Subcutaneous abdominal adipose tissue (tissue), 5 donors: ENCODE measurements at regions not wholly inside any gene's neighbourhood (a gene's known extent, or its start where the extent isn't known, plus 50 kb on each side); places are given as distances from the start of the nearest gene placed in this dataset.

Source experiments
- H3K27ac ChIP-seq: one replicate; pipeline ENCODE4 v1.7.0; 2013; ENCODE audit warnings: low read depth, mild to moderate bottlenecking, inconsistent platforms, low read length, moderate library complexity
- H3K27me3 ChIP-seq, 5 donors: one replicate each; pipeline ENCODE4 v1.7.0; 2013; ENCODE audit warnings: low read length in 5 of 5, inconsistent platforms in 1 of 5; ENCODE audit not compliant: control insufficient read depth in 5 of 5, insufficient read depth in 4 of 5
- H3K36me3 ChIP-seq, 5 donors: one replicate each; pipeline ENCODE4 v1.7.0; 2013; ENCODE audit warnings: low read length in 5 of 5; ENCODE audit not compliant: control insufficient read depth in 5 of 5, insufficient read depth in 5 of 5
- H3K4me1 ChIP-seq, 5 donors: one replicate each; pipeline ENCODE4 v1.7.0; 2013; ENCODE audit warnings: low read length in 5 of 5, mild to moderate bottlenecking in 3 of 5, moderate library complexity in 1 of 5; ENCODE audit not compliant: control insufficient read depth in 5 of 5, insufficient read depth in 5 of 5
- H3K4me3 ChIP-seq, 5 donors: one replicate each; pipeline ENCODE4 v1.7.0; 2013; ENCODE audit warnings: low read length in 5 of 5, low read depth in 1 of 5
- H3K9ac ChIP-seq, 5 donors: one replicate each; pipeline ENCODE4 v1.7.0; 2013; ENCODE audit warnings: low read length in 5 of 5, mild to moderate bottlenecking in 4 of 5, moderate library complexity in 3 of 5
- H3K9me3 ChIP-seq, 5 donors: one replicate each; pipeline ENCODE4 v1.7.0; 2013; ENCODE audit warnings: low read length in 5 of 5; ENCODE audit not compliant: control insufficient read depth in 5 of 5
- donor health status: healthy.
- donor health status: healthy.
- donor health status: healthy.
- donor health status: healthy.
- donor health status: healthy.

DNA sequence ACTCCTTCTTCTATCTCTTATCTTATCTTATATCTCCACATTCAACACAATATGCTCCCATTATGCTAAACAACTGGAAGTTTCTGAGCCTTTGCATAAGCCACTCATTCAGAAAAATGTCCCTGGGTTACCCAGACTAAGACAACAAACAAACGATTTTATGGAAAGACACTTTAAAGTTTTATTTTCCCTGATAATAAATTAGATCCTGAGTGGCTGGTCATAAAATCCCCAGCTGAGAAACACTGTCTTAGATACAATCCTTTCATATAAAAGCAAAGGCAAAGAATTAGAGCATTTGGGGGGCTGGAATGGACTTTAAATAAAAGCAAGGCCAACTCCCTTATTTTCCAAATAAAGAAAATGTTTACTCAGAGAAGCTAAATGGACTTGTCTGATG lies 322.3 kb downstream of the GBE1 start:
- Histone ChIP-seq H3K27ac (no peak overlapping the region), H3K4me1 (peaks cover 2 to 12% (median 8%) of the 10 kb centered on the region in 5 donors), H3K9me3 (no peaks in the 10 kb centered on the region), H3K27me3 (no peaks in the 10 kb centered on the region), H3K9ac (no peak overlapping the region), H3K4me3 (no peak overlapping the region), H3K36me3 (no peaks in the 10 kb centered on the region)

DNA sequence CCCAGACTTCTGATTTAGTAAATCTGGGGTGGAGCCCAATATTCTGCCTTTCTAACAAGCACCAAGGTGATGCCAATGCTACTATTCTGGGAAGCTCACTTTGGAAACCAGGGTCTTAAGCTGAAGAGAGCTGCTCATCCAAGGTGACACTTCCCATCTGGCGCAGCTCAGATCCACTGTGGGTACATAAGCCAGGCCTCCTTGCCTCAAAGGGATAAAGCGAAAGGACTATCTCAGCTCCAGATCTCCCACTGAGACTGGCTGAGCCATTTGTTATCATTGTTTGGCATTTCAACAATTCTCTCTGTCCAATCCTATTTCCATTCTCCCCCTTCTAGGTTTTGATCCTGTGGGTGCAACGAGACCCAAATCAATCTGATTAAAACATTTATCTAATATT lies 323.8 kb downstream of the GBE1 start:
- Histone ChIP-seq H3K9ac (no peak overlapping the region), H3K4me1 (peaks cover 0 to under 1% (median 0%) of the 10 kb centered on the region in 5 donors), H3K27me3 (no peaks in the 10 kb centered on the region), H3K9me3 (no peaks in the 10 kb centered on the region), H3K36me3 (no peaks in the 10 kb centered on the region), H3K4me3 (no peak overlapping the region), H3K27ac (no peak overlapping the region)

DNA sequence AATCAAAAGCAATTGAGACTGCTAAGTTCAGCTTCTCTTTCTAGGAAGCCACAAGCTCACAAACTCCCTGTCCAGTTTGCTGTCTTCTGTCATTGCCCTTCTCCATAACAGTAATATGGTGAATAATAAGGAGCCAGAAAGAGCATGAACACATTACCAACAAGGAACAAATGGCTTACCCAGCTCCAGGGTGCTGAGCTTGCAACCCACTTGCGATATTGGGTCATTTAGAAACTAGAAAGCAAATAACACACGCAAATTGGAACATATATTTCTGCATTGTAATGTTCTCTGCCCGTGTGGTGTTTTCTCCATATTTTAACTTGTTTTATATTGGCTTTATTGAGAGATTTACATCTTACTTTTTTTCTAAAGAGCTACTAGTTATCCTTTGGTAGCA lies 325.3 kb downstream of the GBE1 start:
- H3K36me3 ChIP-seq = no peaks in the 10 kb centered on the region
- H3K27ac ChIP-seq = no peak overlapping the region
- H3K27me3 ChIP-seq = no peaks in the 10 kb centered on the region
- H3K4me3 ChIP-seq = no peak overlapping the region
- no peak overlapping the region for H3K9ac ChIP-seq
- H3K9me3 ChIP-seq = no peaks in the 10 kb centered on the region
- H3K4me1 ChIP-seq = no peaks in the 10 kb centered on the region

DNA sequence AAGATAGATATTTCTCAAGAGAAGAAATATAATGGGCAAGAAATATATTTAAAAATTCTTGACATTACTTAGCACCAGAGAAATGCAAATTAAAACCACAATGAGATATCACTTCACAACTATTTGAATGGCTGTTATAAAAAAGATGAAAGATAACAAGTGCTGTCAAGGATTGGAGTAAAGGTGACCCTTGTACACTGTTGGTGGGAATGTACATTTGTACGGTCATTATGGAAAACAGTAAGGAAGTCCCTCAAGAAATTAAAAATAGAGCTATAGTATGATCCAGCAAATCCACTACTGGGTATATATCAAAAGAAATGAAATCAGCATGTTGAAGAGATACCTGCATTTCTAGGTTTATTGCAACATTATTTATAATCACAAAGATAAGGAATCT lies 326.4 kb downstream of the GBE1 start:
- Histone ChIP-seq H3K4me3 (no peak overlapping the region), H3K9me3 (no peaks in the 10 kb centered on the region), H3K4me1 (no peaks in the 10 kb centered on the region)

DNA sequence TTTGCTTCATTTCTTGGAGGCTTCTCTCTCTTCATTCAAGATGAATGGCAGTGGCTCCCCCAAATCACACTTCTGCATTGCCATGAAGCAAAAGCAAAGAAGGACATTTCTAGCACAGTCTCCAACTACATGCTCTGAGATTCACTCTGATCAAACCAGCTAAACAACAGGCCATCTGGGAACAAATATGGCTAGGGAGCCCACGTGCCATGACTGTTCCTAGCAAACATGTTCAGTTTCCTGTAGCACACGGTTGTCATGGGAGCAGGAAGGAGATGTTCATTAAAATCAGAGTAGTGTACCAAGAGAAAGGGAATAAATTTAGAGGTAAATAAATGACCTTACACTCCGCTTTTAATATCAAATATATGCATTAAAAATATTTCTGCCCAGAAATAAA lies 327.3 kb downstream of the GBE1 start:
- Histone ChIP-seq H3K9ac (no peak overlapping the region), H3K36me3 (no peaks in the 10 kb centered on the region), H3K4me1 (no peaks in the 10 kb centered on the region), H3K27me3 (no peaks in the 10 kb centered on the region), H3K27ac (no peak overlapping the region), H3K4me3 (no peak overlapping the region), H3K9me3 (no peaks in the 10 kb centered on the region)

More for the DNA sequence above, 326.4 kb downstream of the GBE1 start:
- Histone ChIP-seq H3K27me3 (no peaks in the 10 kb centered on the region), H3K9ac (no peak overlapping the region), H3K27ac (no peak overlapping the region), H3K36me3 (no peaks in the 10 kb centered on the region)

DNA sequence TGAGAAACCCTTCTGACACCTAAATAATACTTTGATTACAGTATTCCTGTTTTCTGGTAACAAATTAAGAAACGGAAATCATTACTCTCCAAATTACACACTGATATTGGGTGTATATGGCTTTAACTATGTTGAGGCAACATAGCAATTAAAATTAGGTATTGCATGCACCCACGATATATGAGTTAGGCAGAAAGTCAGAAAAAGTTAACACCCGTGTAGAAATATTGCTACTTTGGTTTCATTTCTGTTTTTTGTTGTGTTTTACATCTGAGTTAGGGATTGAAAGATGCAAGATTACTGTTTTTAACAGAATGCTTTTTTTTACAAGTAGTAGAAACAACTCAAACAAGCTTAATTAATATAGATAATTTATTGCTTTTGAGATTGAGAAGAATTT lies 327.8 kb downstream of the GBE1 start:
- Histone ChIP-seq H3K27me3 (no peaks in the 10 kb centered on the region), H3K36me3 (no peaks in the 10 kb centered on the region), H3K4me3 (no peak overlapping the region), H3K9ac (no peak overlapping the region), H3K4me1 (no peaks in the 10 kb centered on the region), H3K27ac (no peak overlapping the region), H3K9me3 (no peaks in the 10 kb centered on the region)

DNA sequence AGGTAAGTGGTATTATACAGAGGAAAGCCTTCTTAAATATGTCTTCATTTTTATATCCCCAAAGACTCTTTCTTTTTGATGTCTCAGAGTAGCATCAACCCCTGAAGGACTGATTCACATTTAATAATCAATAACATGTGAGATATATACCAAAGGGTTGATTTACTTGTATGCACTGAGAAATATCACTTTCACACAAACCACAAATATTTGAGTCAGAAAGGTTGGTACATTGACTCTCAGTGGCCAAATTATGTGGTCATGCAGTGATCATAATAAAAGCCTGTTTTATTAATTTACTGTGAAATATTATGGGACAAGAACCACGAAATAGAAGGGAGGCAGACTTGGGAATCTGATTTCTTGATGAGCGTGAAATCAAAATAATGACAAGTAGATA lies 329.0 kb downstream of the GBE1 start:
- no peak overlapping the region for H3K4me3 ChIP-seq
- H3K4me1 ChIP-seq = no peaks in the 10 kb centered on the region
- no peak overlapping the region for H3K9ac ChIP-seq

DNA sequence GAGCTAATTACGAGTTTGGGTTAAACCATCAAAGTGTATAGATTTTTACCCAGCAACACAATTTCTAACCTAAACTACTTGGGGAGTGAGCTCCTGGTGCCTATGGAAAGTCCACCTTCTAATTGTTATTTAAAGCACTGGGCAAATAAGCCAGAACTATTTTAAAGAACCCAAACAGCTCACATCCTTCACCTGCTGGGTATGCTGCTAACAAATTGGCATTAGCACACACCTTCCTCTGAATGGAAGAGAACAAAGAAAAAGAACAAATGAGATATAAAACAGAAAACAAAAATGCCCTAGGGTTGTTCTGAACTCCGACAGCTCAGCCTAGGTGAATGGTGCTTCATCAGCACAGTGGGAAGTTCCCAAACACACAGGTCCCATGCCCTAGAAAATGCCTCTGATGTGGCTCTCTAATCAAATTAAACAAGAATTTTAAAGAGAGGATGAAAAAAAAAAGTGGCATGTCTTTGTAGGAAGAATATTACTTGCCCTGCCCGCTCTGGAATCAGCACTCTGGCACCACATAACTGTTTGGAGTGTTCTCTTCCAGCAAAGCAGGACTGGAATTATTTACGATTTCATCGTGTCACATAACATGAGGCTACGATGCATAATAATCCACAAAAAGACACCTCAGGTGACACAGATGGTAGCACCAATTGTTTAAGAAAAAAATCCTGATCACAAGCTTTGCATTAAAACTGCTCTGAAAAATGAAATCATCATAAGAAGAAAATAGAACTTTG lies 334.4 kb downstream of the GBE1 start:
- Histone ChIP-seq H3K4me3 (no peak overlapping the region), H3K27me3 (no peaks in the 10 kb centered on the region), H3K4me1 (no peaks in the 10 kb centered on the region), H3K9me3 (no peaks in the 10 kb centered on the region), H3K9ac (no peak overlapping the region), H3K27ac (no peak overlapping the region), H3K36me3 (no peaks in the 10 kb centered on the region)

More for the DNA sequence above, 329.0 kb downstream of the GBE1 start:
- Histone ChIP-seq H3K36me3 (no peaks in the 10 kb centered on the region), H3K27ac (no peak overlapping the region), H3K9me3 (no peaks in the 10 kb centered on the region), H3K27me3 (no peaks in the 10 kb centered on the region)

DNA sequence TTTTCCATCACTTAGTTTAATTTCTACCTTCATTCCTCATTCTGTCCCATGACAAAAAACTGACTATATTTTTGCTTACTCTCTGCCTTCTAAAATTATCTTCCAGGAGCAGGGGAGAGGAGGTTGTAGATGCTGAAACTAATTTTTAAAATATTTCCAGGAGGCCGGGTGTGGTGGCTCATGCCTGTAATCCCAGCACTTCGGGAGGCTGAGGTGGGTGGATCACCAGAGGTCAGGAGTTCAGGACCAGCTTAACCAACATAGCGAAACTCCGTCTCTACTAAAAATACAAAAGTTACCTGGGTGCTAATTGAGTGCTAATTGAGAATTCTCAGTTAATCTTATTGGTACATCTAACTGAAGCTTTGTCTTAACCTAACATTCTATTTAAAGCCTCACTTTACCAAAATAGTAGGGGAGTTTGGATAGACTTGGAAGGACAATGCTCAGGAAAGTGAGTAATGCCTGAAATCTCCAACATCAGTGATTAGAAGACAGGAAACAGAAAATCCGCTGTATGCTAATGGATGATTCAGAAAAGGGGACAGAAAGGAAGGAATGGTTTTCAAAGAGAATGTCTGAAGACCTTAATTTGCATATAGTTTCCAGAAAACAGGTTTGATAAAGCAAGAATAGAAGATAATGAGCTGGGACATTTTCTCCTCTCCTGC lies 336.1 kb downstream of the GBE1 start:
- no peak overlapping the region for H3K9ac ChIP-seq
- no peaks in the 10 kb centered on the region for H3K9me3 ChIP-seq
- H3K27ac ChIP-seq = no peak overlapping the region
- no peaks in the 10 kb centered on the region for H3K36me3 ChIP-seq
- peaks cover 0 to under 1% (median 0%) of the 10 kb centered on the region in 5 donors for H3K4me1 ChIP-seq
- no peak overlapping the region for H3K4me3 ChIP-seq
- H3K27me3 ChIP-seq = no peaks in the 10 kb centered on the region

DNA sequence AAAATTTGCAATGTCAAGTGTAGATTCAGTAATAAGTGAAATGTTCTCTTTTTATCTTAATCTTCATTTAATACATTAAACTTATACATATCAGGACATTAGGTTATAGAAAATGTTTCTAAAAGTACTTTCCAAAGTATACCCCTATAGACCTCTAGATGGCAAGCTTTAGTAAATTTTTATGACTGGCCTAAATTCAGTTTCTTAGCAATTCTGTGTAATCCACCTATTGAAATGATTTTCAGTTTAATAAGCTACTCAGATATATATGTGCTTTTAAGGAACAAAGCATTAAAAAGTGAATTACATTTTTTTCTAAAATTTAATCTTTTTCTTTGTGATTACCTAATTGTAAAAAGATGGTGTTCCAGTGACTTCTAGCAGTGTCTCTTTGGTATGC lies 342.2 kb downstream of the GBE1 start:
- Histone ChIP-seq H3K27ac (no peak overlapping the region), H3K4me3 (no peak overlapping the region), H3K36me3 (no peaks in the 10 kb centered on the region), H3K9me3 (no peaks in the 10 kb centered on the region), H3K9ac (no peak overlapping the region), H3K4me1 (peaks cover 0 to 5% (median 0%) of the 10 kb centered on the region in 5 donors), H3K27me3 (no peaks in the 10 kb centered on the region)
